Effector CD8-positive, alpha-beta T cell (primary cell): ENCODE measurements at regions not wholly inside any gene's neighbourhood (a gene's known extent, or its start where the extent isn't known, plus 50 kb on each side); places are given as distances from the start of the nearest gene placed in this dataset.

Source experiments
- DNase-seq: peaks from one replicate; lab custom pipeline; 2025; lab: John Stamatoyannopoulos, UW

DNA sequence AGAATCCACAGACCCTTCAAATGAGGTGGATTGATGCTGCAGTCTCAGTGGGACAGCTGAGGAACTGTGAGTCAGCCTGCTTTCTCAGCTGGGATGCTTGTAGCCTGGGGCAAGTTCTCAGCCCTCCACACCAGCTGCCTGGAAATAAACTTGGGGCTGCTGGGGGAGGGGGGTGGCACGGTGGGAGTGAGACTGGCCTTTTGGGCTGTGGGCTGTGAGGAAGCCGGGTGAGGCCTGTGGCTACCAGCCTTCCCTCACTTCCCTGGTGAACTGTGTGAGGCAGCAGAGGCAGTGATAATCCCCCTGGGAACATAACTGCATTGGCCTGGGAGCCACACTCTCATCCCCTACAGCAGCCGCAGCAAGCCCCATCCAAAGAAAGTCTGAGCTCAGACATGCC is 114.5 kb upstream of the GUCY1A1 start:
- no peak for DNase-seq

DNA sequence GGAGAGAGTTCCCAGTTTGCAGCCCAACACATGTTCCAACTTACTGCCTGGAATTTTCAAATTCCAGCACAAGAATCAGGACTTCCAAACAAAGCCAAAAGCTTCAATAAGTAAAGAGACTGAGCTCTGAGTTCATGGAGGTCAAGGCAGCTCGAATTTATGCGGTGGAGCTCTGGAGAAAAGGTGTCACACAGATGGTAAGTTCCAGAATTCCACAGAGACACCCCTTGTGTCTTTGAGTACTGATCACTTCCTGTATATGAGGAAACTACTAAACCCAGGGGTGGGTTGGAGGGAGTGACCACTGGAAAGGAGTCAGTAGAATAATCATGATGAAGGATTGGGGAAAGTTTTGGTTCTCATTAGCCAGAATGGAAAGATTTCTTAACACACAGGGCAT is 118.5 kb upstream of the GUCY1A1 start:
- DNase-seq: no peak

GRCh38 chr4:155546451-155546850 is 120.2 kb upstream of the GUCY1A1 start:
- DNase-seq: no peak

- DNase-seq: no peak
Observed at GRCh38 chr4:155545456-155545855, 121.2 kb upstream of the GUCY1A1 start.

DNA sequence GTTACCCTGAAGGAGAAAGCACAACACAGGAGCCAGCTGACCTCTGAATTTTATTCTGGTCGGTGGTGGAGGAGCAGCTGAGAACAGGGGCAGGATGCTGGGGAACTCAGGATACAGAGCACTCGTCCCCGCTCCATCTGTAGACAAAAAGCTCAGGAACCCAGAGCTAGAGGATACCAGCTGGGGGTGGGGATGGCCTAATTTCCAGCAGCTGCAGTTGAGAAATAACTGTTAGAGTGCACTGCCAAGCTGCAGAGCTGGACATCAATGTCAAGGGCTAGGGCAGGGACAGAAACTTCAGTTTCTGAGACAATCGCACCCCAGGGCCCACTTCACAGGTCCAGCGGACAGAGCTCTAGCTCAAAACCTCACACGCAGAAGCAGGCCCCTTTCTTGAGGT is 122.1 kb upstream of the GUCY1A1 start:
- no peak for DNase-seq

DNA sequence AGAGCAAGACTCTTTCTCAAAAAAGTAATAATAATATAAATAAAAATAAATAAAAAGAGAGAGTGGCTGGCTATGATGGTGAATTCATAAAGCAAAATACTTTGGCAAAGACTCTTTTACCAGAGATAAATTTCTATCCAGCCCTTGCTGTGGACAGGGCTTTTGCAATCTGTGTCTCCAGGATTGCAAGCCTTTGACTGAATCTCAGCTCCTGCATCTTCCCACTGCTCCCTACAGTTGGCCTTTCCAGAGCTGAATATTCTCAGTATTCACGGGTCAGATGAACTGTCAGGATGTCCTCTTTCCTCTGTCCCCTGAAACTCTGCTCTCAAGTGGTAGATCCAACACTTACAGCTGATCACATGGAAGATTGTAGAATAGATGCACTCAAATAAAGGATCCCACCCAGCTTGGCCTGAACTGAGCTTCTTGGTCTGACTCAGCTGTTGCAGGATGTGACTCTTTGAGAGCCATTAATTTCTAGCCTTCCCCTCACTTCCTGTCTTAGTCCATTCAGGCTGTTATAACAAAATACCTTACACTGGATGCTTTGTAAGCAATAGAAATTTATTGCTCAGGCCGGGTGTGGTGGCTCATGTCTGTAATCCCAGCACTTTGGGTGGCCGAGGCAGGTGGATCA is 123.4 kb upstream of the GUCY1A1 start:
- DNase-seq: no peak

- no peak for DNase-seq
Observed at GRCh38 chr4:155542415-155542814, 124.2 kb upstream of the GUCY1A1 start.

- DNase-seq: no peak
Observed at GRCh38 chr4:155541716-155542115, 124.9 kb upstream of the GUCY1A1 start.

DNA sequence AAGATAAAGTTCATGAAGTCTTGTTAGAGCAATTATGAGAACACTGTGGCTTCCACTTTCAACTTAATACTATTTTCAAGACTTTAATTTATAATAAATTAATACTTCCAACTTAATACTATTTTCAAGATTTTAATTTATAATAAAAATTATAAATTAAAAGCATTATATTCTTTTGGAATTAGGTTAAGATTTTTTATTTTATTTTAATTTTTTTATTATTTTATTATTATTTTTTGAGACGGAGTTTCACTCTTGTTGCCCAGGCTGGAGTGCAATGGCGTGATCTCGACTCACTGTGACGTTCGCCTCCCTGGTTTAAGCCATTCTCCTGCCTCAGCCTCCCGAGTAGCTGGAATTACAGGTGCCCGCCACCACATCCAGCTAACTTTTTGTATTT is 126.0 kb upstream of the GUCY1A1 start:
- DNase-seq: no peak

DNA sequence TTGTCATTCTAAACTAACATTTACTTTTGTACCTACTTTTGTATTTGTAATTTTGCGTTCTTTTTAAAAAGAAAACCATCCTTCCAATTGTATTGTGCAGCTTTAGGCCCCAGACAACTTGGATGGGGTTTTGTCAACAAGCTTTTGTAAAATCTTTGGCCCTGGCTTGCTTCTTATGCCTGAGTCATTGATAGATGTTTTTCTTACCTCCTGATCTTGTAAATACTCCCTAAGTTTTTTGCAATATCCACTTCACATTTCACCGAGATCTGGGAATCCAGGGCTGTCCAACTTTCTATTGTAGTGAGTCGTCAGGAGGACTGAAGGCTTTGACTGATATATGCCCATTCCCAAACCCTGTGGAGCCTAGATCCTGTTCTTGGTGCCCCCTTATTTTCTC is 126.9 kb upstream of the GUCY1A1 start:
- DNase-seq: no peak

GRCh38 chr4:155535802-155536454 is 130.7 kb upstream of the GUCY1A1 start:
- no peak for DNase-seq

- no peak for DNase-seq
Observed at GRCh38 chr4:155532373-155533085, 134.1 kb upstream of the GUCY1A1 start.

GRCh38 chr4:155530857-155531256 is 135.8 kb upstream of the GUCY1A1 start:
- no peak for DNase-seq

DNA sequence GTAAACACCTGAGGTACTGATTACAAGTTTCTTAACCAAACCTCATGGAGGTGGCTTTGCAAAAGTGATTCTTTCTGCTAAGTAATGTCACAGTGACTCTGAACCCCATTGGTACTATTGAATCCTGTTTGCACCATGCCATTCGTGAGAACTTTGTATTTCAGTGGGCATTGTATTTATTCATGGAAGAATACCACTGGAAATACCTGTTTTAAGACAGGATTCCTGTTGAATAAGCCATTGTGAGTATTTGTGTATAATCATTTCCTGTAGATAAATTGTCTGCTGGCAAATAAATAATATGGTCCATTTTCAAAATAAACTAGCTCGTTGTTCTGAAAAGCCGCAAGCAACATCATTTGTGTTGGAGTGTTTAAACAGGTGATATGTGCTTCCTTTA is 136.4 kb upstream of the GUCY1A1 start:
- no peak for DNase-seq

GRCh38 chr4:155529716-155530115 is 136.9 kb upstream of the GUCY1A1 start:
- no peak for DNase-seq

GRCh38 chr4:155529272-155529671 is 137.4 kb upstream of the GUCY1A1 start:
- DNase-seq: no peak

GRCh38 chr4:155526452-155527169 is 140.0 kb upstream of the GUCY1A1 start:
- DNase-seq: no peak

GRCh38 chr4:155524926-155525455 is 141.7 kb upstream of the GUCY1A1 start:
- DNase-seq: no peak

- no peak for DNase-seq
Observed at GRCh38 chr4:155523358-155523757, 143.3 kb upstream of the GUCY1A1 start.

- DNase-seq: no peak
Observed at GRCh38 chr4:155522201-155522600, 144.4 kb upstream of the GUCY1A1 start.

GRCh38 chr4:155521382-155521781 is 144.6 kb upstream of the MAP9 start:
- DNase-seq: no peak

- no peak for DNase-seq
Observed at GRCh38 chr4:155515444-155516075, 138.8 kb upstream of the MAP9 start.
